Heart left ventricle (tissue), 16 donors: ENCODE measurements at regions not wholly inside any gene's neighbourhood (a gene's known extent, or its start where the extent isn't known, plus 50 kb on each side); places are given as distances from the start of the nearest gene placed in this dataset.

ENCODE experiments used
- ATAC-seq, 4 donors: fragments of 200-7000 bp; cut with Tn5 transposase; one replicate each; pipeline ENCODE4 v1.9.1; 2020 to 2022; ENCODE audit warnings: moderate library complexity in 4 of 4, mild to moderate bottlenecking in 3 of 4, moderate number of reproducible peaks in 1 of 4
- DNase-seq, 5 donors: peaks; one replicate each; pipeline ENCODE4 v3.0.0-alpha.2; 2020
- H3K27ac ChIP-seq, 12 donors: fragments of 200-600 bp; sonication (generic) in 4 of 12; one replicate each; pipeline versions ENCODE4 v1.5.0 to v1.8.0; 2016 to 2022; ENCODE audit warnings: mild to moderate bottlenecking in 2 of 12
- H3K27me3 ChIP-seq, 9 donors: fragments of 200-600 bp; sonication (generic) in 2 of 9; one replicate each; pipeline versions ENCODE4 v1.5.1 to v1.8.0; 2016 to 2022; ENCODE audit warnings: mild to moderate bottlenecking in 3 of 9
- H3K36me3 ChIP-seq, 9 donors: fragments of 200-600 bp; sonication (generic) in 2 of 9; one replicate each; pipeline versions ENCODE4 v1.5.0 to v1.8.0; 2018 to 2022; ENCODE audit warnings: mild to moderate bottlenecking in 2 of 9
- H3K4me1 ChIP-seq, 12 donors: fragments of 200-600 bp; sonication (generic) in 4 of 12; one replicate each; pipeline versions ENCODE4 v1.5.0 to v1.8.0; 2016 to 2022; ENCODE audit warnings: mild to moderate bottlenecking in 3 of 12
- H3K4me3 ChIP-seq, 12 donors: fragments of 200-600 bp; sonication (generic) in 4 of 12; one replicate each; pipeline versions ENCODE4 v1.5.0 to v1.8.0; 2017 to 2022; ENCODE audit warnings: mild to moderate bottlenecking in 9 of 12, moderate library complexity in 4 of 12
- H3K9me3 ChIP-seq, 12 donors: fragments of 200-600 bp; sonication (generic) in 4 of 12; one replicate each; pipeline versions ENCODE4 v1.5.0 to v1.8.0; 2016 to 2022; ENCODE audit warnings: mild to moderate bottlenecking in 1 of 12
- CTCF ChIP-seq, 12 donors: fragments of 200-600 bp; sonication (generic) in 4 of 12; IDR thresholded peaks; one replicate each; pipeline versions ENCODE4 v1.5.0 to v1.8.0; 2018 to 2022; ENCODE audit warnings: antibody characterized with exemption in 12 of 12, mild to moderate bottlenecking in 5 of 12
- POLR2A ChIP-seq, 2 donors: fragments of 450-650 bp; IDR thresholded peaks; one replicate each; pipeline ENCODE4 v1.6.1; 2017; ENCODE audit warnings: antibody characterized with exemption in 2 of 2, mild to moderate bottlenecking in 2 of 2, moderate library complexity in 2 of 2
- WGBS, 4 donors: extraction: QIAGEN DNeasy Blood & Tissue Kit in 2 of 4; methylation state at CpG; one replicate each; pipeline versions ENCODE4 v1.1.5 to v1.1.7; 2013 to 2018; 5-methylcytosine and 5-hydroxymethylcytosine counted together
- intact Hi-C, 10 donors: fragments of 100-400 bp; cut with DNase I; formaldehyde crosslinking; loops; one replicate each; pipeline versions ENCODE4 v1.11.1 to v1.14.2; 2022
- donor health status: ischemic (EF 13 %, LVEDD 7.1; RV severe dilation, severe dysfunction).
- donor health status: healthy with polysubstance abuse.
- donor health status: DM: no; HTN: yes; CAD: no.
- donor health status: DM: no; HTN: no; CAD: no.
- donor health status: ischemic (EF 25% LVEDD 6.9; RV normal size, moderate dysfunction).
- donor health status: ischemic (EF 25% LVEDD 5.7; RV mildly dilated, moderate dysfunction).
- donor health status: healthy.
- donor health status: DM: yes; HTN: yes; CAD: no.
- donor health status: ischemic (EF 35%, LVEDD 5.7; RV mildly dilated, moderate dysfunction).
- donor health status: nonischemic (EF 11% LVEDD 7.7; RV severe dilation, severe dysfunction).
- donor health status: DM: yes; HTN: yes; CAD: no.
- donor health status: PGD.
- donor health status: ischemic (EF 29% LVEDD 5.4; RV normal size, mild dysfunction).
- donor health status: nonischemic (EF 23%, LVEDD 6.1; RV moderate dilation, normal function).

DNA sequence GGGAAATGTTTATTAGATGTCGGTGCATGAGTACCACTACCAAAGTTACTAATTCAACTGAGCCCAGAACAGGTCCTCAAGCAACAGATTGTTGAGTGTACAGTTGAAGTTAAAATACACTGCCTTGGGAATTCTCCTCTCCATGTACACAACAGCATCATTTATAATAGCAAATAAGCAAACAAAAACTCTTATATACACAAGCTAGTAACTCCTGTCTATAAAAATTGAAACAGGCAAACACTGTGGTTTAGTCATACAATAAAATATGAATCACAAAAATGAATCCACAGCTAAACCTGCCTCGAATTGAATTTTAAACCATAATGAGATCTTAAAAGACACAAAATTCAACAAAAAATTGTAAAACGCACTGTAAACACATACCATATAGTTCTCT is 681.1 kb downstream of the C12orf50 start:
- Histone ChIP-seq H3K27me3 (no peaks in the 10 kb centered on the region), H3K4me1 (no peaks in the 10 kb centered on the region), H3K4me3 (no peak overlapping the region), H3K9me3 (no peaks in the 10 kb centered on the region), H3K36me3 (no peaks in the 10 kb centered on the region), H3K27ac (no peak overlapping the region)
- no peak for DNase-seq
- intact Hi-C loops: no loop called here
- no peak for TF ChIP-seq CTCF (IDR thresholded peaks at IDR 0.05)
- no peak for TF ChIP-seq POLR2A (IDR thresholded peaks at IDR 0.05)
- 82 to 86% (median 82%) methylated on average over 3 of the region's 3 CpGs for WGBS, 4 donors
- no peak for ATAC-seq

DNA sequence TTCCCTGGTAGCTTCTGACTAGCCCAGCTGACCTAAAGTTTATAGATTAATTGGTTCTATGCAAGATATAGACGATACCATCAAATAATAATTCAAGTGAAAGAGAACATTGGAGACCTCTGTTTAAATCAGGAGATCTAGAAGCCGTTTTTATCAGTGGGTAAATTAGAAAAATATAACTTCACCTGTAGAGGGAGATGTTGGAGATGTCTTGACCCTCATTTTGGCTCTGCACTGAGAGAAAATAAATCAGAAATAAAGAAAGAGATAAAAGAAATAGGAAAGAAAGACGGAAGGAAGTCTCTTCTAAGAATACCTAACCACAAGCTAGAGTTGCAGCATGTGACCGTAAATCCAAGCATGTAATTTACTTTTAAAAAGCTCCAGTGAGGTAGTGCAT is 684.5 kb downstream of the C12orf50 start:
- Histone ChIP-seq H3K9me3 (peaks cover 0 to 8% (median 0%) of the 10 kb centered on the region in 12 donors), H3K27ac (no peak overlapping the region), H3K27me3 (no peaks in the 10 kb centered on the region), H3K36me3 (no peaks in the 10 kb centered on the region), H3K4me1 (no peaks in the 10 kb centered on the region), H3K4me3 (no peak overlapping the region)
- 67 to 79% (median 72%) methylated on average over 4 of the region's 4 CpGs for WGBS, 4 donors
- DNase-seq (no peak), ATAC-seq (no peak)
- TF ChIP-seq POLR2A (IDR thresholded peaks at IDR 0.05): no peak
- no peak for TF ChIP-seq CTCF (IDR thresholded peaks at IDR 0.05)
- intact Hi-C loops: no loop called here

DNA sequence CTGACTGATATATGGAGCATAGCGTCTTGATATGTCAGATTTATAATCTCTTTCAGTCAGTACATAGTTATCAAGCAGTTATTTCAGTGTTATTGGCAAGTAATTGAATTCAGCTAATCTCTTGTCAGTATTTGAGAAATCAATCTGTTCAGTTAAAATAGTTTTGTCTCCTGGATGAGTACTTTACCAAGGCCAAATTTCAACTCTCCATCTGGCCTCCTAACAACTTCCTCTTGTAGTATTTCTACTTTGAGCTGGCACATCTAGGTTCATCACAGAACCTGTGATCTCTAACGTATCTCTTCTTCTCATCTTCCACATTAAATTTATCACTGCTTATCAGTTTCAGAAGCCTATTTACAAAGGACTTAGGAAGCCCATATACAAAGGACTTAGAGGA is 690.5 kb downstream of the C12orf50 start:
- no peak overlapping the region for H3K27ac ChIP-seq
- H3K4me3 ChIP-seq: no peak overlapping the region
- WGBS, 4 donors: 76 to 85% (median 79%) methylated on average over 2 of the region's 2 CpGs
- H3K4me1 ChIP-seq: no peaks in the 10 kb centered on the region
- no peak for DNase-seq
- intact Hi-C loops: no loop called here
- H3K9me3 ChIP-seq: peaks cover 0 to 8% (median 0%) of the 10 kb centered on the region in 12 donors
- no peak for ATAC-seq
- H3K36me3 ChIP-seq: no peaks in the 10 kb centered on the region
- H3K27me3 ChIP-seq: no peaks in the 10 kb centered on the region
- TF ChIP-seq POLR2A (IDR thresholded peaks at IDR 0.05) (no peak), CTCF (IDR thresholded peaks at IDR 0.05) (no peak)

DNA sequence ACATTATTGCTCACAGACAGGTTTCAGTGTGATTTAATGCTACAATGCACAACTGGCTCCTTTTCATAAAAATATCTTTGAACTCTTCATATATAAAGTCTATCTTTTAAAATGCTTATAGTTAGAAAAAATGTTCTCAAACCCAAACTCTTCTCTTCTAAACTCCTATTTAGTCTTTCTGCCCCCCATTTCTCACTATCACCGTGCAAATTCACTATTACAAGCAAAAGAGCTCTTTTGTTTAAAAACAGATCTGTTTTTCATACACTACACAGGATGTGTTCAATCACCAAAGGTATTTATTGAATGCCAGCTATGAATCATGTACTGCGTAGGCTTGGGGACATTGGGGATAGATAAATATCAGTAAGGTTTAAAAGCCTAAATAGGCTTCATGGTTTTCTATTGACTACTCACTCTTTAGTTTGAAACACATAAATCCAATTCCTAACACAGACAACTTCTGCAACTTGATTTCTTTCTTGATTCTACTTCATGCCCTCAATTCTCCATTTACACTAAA is 692.3 kb downstream of the C12orf50 start:
- intact Hi-C loops: no loop called here
- TF ChIP-seq POLR2A (IDR thresholded peaks at IDR 0.05): no peak
- TF ChIP-seq CTCF (IDR thresholded peaks at IDR 0.05): no peak

More for the DNA sequence above, 692.3 kb downstream of the C12orf50 start:
- H3K27ac ChIP-seq: no peak overlapping the region
- H3K36me3 ChIP-seq: no peaks in the 10 kb centered on the region
- H3K4me1 ChIP-seq: no peaks in the 10 kb centered on the region
- WGBS, 4 donors: 66 to 68% (median 67%) methylated on average over 2 of the region's 2 CpGs
- no peak for ATAC-seq
- no peak for DNase-seq
- no peaks in the 10 kb centered on the region for H3K27me3 ChIP-seq
- peaks cover 0 to 8% (median 0%) of the 10 kb centered on the region in 12 donors for H3K9me3 ChIP-seq
- no peak overlapping the region for H3K4me3 ChIP-seq
